ENCODE measurements at regions not wholly inside any gene's neighbourhood (a gene's known extent, or its start where the extent isn't known, plus 50 kb on each side); places are given as distances from the start of the nearest gene placed in this dataset.

GRCh38 chr5:67746103-67746502, 469.5 kb upstream of the PIK3R1 start:
- no peak for TF ChIP-seq CTCF (optimal IDR thresholded peaks at IDR 0.05 in 1 of 3, IDR thresholded peaks at IDR 0.05 in 1 of 3, conservative IDR thresholded peaks at IDR 0.05 in 1 of 3; ENCODE audit: extremely low read depth in 1 of 3, insufficient read depth in 2 of 3, low read length in 3 of 3)
- no peak for TF ChIP-seq EZH2 (IDR thresholded peaks at IDR 0.05; ENCODE audit: low read length)
